HAP-1 (cell line): ENCODE measurements at regions not wholly inside any gene's neighbourhood (a gene's known extent, or its start where the extent isn't known, plus 50 kb on each side); places are given as distances from the start of the nearest gene placed in this dataset.
"Not testable (repeated sequence)": the region's sequence is repeated elsewhere in the genome, so short reads cannot be mapped to it uniquely, and the experiment has no call there.

Source experiments
- DNase-seq, 2 experiments: peaks; one replicate each; pipeline ENCODE4 v3.0.0-alpha.2; 2016 to 2020; ENCODE audit warnings: low spot score in 2 of 2
- H3K27me3 ChIP-seq: fragments of 250-450 bp; sonication (Bioruptor Pico); 2 replicates; pipeline ENCODE4 v1.5.1; 2020; ENCODE audit warnings: low read depth, mild to moderate bottlenecking, moderate library complexity
- H3K36me3 ChIP-seq: fragments of 250-450 bp; sonication (Bioruptor Pico); replicated peaks from 2 replicates; pipeline ENCODE4 v1.5.1; 2020; ENCODE audit warnings: mild to moderate bottlenecking
- H3K4me1 ChIP-seq: fragments of 250-450 bp; sonication (Bioruptor Pico); 2 replicates; pipeline ENCODE4 v1.5.1; 2020; ENCODE audit warnings: mild to moderate bottlenecking
- H3K4me3 ChIP-seq: fragments of 250-450 bp; sonication (Bioruptor Pico); 2 replicates; pipeline ENCODE4 v1.5.1; 2020; ENCODE audit warnings: mild to moderate bottlenecking, moderate library complexity
- H3K9me3 ChIP-seq: fragments of 250-450 bp; sonication (Bioruptor Pico); 2 replicates; pipeline ENCODE4 v1.5.1; 2020; ENCODE audit warnings: mild to moderate bottlenecking, moderate library complexity
- in situ Hi-C: fragments of 300-500 bp; cut with MboI; formaldehyde crosslinking; loops from 3 replicates; pipeline ENCODE4 v1.14.3; 2020; ENCODE audit warnings: low sequenced_read_pairs, inconsistent platforms, mixed read lengths

DNA sequence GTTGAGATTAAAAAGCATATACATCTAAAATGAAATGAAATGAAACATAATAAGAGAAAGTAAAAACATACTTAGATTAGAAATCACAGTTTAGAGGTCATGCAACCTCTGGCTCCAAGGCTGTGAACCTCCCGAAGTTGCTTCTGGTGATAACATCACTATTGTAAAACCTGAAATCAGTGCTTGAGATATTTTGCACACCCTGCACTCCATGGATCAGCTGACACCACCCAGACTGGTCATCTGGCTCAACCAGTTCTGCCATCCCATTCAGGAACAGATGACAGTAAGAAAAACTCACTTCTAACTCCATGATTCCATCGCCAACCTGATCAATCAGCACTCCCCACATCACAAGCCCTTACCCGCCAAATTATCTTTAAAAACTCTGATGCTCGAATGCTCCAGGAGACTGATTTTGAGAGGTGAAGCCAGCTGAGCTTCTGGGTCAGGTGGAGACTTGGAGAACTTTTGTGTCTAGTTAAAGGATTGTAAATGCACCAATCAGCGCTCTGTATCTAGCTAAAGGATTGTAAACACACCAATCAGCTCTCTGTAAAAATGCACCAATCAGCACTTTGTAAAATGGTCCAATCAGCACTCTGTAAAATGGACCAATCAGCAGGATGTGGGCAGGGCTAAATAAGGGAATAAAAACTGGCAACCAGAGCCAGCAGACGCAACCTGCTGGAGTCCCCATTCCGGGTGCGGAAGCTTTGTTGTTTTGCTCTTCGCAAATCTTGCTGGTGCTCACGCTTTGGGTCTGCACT lies 162.6 kb upstream of the MAGI2 start:
- Histone ChIP-seq H3K9me3 (no peaks in the 10 kb centered on the region), H3K4me3 (no peak overlapping the region), H3K4me1 (no peaks in the 10 kb centered on the region), H3K36me3 (no peaks in the 10 kb centered on the region), H3K27me3 (no peaks in the 10 kb centered on the region)
- DNase-seq: no peak
- in situ Hi-C loops: no loop called here

- H3K9me3 ChIP-seq: no peaks in the 10 kb centered on the region
- no peak for DNase-seq
- H3K4me1 ChIP-seq: no peaks in the 10 kb centered on the region
- in situ Hi-C loops: no loop called here
- H3K4me3 ChIP-seq: no peak overlapping the region
- H3K27me3 ChIP-seq: no peaks in the 10 kb centered on the region
- H3K36me3 ChIP-seq: no peaks in the 10 kb centered on the region
These were observed 162.0 kb upstream of the MAGI2 start for GRCh38 chr7:79615466-79615865.

DNA sequence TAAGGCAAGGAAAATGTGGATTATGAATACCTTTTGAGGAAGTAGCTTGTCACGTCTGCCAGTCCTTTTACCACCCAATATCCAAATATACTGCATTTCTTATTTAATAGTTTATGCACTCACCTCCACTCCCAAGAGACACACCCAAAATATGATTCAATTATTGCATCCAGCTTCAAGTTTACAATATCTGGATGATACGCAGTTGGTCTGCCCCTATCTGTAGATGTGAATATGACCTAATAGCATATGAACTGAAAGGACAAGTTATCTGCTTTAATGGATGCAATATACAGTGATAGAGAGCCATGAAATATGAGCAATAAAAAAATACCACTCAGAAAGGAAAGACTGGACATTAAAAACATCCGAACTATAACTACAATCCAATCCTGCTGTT lies 159.4 kb upstream of the MAGI2 start:
- no peaks in the 10 kb centered on the region for H3K9me3 ChIP-seq
- DNase-seq: no peak
- no peaks in the 10 kb centered on the region for H3K27me3 ChIP-seq
- no peak overlapping the region for H3K4me3 ChIP-seq
- in situ Hi-C loops: no loop called here
- no peaks in the 10 kb centered on the region for H3K36me3 ChIP-seq
- no peaks in the 10 kb centered on the region for H3K4me1 ChIP-seq

- Histone ChIP-seq H3K4me1 (no peaks in the 10 kb centered on the region), H3K9me3 (no peaks in the 10 kb centered on the region), H3K27me3 (no peaks in the 10 kb centered on the region), H3K36me3 (no peaks in the 10 kb centered on the region), H3K4me3 (no peak overlapping the region)
- in situ Hi-C loops: no loop called here
- DNase-seq: peak; percentile 23 to 69
These were observed 158.6 kb upstream of the MAGI2 start for GRCh38 chr7:79612022-79612421.

DNA sequence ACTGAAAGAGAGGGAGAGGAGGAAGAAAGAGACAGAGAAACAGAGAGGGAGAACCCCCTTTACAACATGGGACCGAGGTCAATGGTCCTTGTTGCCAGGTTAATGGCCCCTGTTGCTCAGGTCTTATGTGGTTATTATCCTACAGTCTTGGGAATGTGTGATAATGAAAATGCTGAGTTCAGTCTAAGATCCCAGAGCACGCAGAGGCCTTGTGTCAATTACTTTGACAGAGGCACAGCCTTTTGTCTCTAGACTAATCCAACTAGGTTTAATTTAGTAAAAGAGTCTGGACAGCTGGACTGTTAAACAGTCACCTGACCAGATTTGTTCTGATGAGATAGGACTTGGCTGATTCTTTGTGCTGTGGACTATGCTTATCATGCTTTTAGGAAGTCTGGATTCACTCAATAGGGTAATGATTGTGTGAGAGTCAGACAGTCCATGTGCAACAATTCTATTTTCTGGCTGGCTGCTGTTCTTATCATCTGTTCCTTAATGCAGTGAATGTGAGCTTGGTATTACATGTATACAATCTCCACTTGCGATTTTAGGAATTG lies 157.4 kb upstream of the MAGI2 start:
- Histone ChIP-seq H3K27me3 (no peaks in the 10 kb centered on the region), H3K4me3 (no peak overlapping the region), H3K4me1 (no peaks in the 10 kb centered on the region), H3K9me3 (no peaks in the 10 kb centered on the region), H3K36me3 (no peaks in the 10 kb centered on the region)
- DNase-seq: no peak
- in situ Hi-C loops: no loop called here

DNA sequence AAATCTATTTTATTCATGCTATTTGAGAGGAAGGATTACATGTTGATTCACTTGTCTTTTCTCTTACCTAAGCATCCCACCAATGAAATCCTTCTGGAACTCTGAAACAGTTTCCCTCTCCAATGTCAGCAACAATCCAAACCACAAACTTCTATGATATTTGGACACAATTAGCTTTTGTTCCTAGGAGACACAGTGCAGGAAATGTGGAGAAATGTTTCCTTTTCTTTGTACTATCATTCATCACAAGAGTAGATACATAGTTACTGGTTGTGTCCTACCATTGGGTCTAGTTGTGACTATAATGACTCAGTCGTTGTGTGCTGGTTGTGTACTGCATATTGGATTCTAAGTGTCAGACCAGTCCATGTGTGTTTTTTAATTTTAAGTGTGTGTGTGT lies 156.8 kb upstream of the MAGI2 start:
- in situ Hi-C loops: no loop called here
- H3K4me3 ChIP-seq: no peak overlapping the region
- H3K9me3 ChIP-seq: no peaks in the 10 kb centered on the region
- DNase-seq: no peak
- no peaks in the 10 kb centered on the region for H3K27me3 ChIP-seq
- H3K4me1 ChIP-seq: no peaks in the 10 kb centered on the region
- no peaks in the 10 kb centered on the region for H3K36me3 ChIP-seq

GRCh38 chr7:79608005-79608404 lies 154.5 kb upstream of the MAGI2 start:
- Histone ChIP-seq H3K27me3 (no peaks in the 10 kb centered on the region), H3K4me1 (no peaks in the 10 kb centered on the region), H3K4me3 (no peak overlapping the region), H3K36me3 (no peaks in the 10 kb centered on the region), H3K9me3 (no peaks in the 10 kb centered on the region)
- no peak for DNase-seq
- in situ Hi-C loops: no loop called here

DNA sequence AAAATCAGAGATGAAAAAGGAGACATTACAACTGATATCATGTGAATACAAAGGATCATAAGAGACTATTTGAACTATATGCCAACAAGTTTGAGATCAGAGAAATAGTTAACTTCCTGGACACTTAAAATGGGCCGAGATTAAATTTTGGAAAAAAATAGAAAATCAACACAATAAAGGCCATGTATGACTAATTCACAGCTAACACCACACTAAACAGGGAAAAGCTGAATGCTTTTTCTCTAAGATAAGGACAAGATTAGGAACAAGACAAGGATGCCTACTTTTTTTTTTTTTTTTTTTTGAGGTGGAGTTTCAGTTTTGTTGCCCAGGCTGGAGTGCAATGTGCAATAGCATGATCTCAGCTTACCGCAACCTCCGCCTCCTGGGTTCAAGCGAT lies 151.4 kb upstream of the MAGI2 start:
- Histone ChIP-seq H3K9me3 (no peaks in the 10 kb centered on the region), H3K4me1 (no peaks in the 10 kb centered on the region), H3K36me3 (no peaks in the 10 kb centered on the region), H3K4me3 (no peak overlapping the region), H3K27me3 (no peaks in the 10 kb centered on the region)
- no peak for DNase-seq
- in situ Hi-C loops: no loop called here

DNA sequence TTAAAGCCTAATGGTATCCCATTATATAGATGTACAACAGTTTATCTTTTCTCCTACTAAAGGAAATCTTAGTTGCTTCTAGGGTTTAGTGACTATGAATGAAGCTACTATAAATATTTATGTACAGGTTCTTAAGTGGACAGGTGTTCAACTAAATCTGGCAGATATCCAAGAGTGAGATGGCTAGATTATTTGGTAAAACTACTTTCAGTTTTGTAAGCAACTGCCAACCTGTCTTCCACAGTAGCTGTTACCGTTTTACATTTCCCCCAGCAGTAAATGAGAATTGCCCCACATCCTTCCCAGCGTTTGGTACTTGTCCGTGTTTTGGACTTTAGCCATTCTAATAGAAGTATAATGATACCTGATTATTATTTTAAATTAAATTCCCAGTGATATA lies 144.9 kb upstream of the MAGI2 start:
- Histone ChIP-seq H3K9me3 (no peaks in the 10 kb centered on the region), H3K4me3 (no peak overlapping the region), H3K4me1 (no peaks in the 10 kb centered on the region), H3K27me3 (no peaks in the 10 kb centered on the region), H3K36me3 (no peaks in the 10 kb centered on the region)
- DNase-seq: no peak
- in situ Hi-C loops: no loop called here

GRCh38 chr7:79594671-79595070 lies 141.2 kb upstream of the MAGI2 start:
- in situ Hi-C loops, H3K4me3 ChIP-seq: not testable (repeated sequence)

DNA sequence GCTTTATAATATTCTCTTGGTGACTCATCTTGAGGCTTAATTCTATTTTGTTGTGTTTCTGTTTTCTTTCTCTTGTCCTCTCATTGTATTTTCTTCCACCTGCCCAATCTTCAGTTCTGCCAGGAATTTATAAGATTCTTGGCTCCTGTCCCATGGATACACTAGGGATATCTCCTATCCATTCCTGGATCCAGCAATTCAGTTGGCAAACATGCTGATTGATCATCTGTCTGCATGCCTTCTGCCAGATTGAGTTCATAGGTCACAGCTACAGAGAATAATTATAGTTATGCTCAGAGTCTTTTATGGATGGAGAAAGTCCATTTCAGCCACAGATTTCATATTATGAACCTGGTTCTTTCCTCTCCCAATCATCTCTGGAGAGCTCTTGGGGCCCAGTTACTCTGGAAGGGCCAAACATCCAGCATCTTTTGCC lies 140.4 kb upstream of the MAGI2 start:
- H3K27me3 ChIP-seq: no peaks in the 10 kb centered on the region
- H3K4me1 ChIP-seq: no peaks in the 10 kb centered on the region
- no peaks in the 10 kb centered on the region for H3K36me3 ChIP-seq
- no peaks in the 10 kb centered on the region for H3K9me3 ChIP-seq
- no peak for DNase-seq
- no peak overlapping the region for H3K4me3 ChIP-seq
- in situ Hi-C loops: no loop called here

More at GRCh38 chr7:79594671-79595070, 141.2 kb upstream of the MAGI2 start:
- H3K27me3 ChIP-seq, H3K36me3 ChIP-seq, H3K4me1 ChIP-seq, H3K9me3 ChIP-seq, DNase-seq: not testable (repeated sequence)

DNA sequence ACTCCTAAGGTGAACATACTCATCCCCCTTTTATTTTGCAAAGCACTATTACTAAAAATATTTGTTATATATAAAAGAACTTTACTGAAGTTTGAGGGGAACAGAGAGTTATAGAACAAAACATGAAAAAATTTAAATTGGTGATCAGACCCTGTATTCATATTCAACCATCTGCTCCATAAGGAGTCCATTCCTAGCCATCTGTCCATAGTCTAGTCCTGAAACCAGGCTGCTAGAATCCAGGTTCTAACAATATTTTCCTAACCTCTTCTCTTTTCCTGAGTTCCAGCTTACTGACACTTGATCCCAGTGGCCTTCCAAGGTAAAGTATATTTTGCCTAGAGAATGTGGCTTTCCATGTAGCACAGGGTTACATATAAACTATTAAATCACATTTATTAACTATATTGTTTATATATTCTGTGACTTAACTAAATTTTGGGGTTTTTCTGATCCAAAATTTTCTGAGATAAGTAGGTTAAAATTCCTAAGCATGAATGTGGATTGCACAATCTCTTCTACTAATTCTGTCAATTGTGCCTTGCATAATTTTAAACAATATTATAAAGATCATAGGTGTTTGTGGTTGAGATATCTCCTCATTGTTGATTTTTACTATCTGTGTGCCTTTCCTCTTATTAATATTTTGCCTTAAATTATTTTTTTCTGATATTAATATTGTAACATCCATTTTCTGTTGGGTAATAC lies 137.6 kb upstream of the MAGI2 start:
- in situ Hi-C loops: no loop called here
- no peaks in the 10 kb centered on the region for H3K4me1 ChIP-seq
- H3K36me3 ChIP-seq: no peaks in the 10 kb centered on the region
- H3K9me3 ChIP-seq: no peaks in the 10 kb centered on the region
- H3K4me3 ChIP-seq: no peak overlapping the region
- no peak for DNase-seq
- no peaks in the 10 kb centered on the region for H3K27me3 ChIP-seq

GRCh38 chr7:79590391-79590790 lies 136.9 kb upstream of the MAGI2 start:
- DNase-seq: no peak
- H3K27me3 ChIP-seq: no peaks in the 10 kb centered on the region
- no peak overlapping the region for H3K4me3 ChIP-seq
- no peaks in the 10 kb centered on the region for H3K36me3 ChIP-seq
- in situ Hi-C loops: no loop called here
- no peaks in the 10 kb centered on the region for H3K4me1 ChIP-seq
- no peaks in the 10 kb centered on the region for H3K9me3 ChIP-seq

GRCh38 chr7:79570903-79571302 lies 117.4 kb upstream of the MAGI2 start:
- Histone ChIP-seq H3K36me3 (no peaks in the 10 kb centered on the region), H3K9me3 (no peaks in the 10 kb centered on the region; the same call in 1 of the 2 replicates), H3K27me3 (no peaks in the 10 kb centered on the region), H3K4me3 (no peak overlapping the region), H3K4me1 (no peaks in the 10 kb centered on the region)
- DNase-seq: no peak
- in situ Hi-C loops: no loop called here
